ENCODE measurements at regions not wholly inside any gene's neighbourhood (a gene's known extent, or its start where the extent isn't known, plus 50 kb on each side); places are given as distances from the start of the nearest gene placed in this dataset.

- TF ChIP-seq CHD4 (IDR thresholded peaks at IDR 0.05), result no peak
- no peak for TF ChIP-seq IKZF2 (IDR thresholded peaks at IDR 0.05)
- no peak for TF ChIP-seq FOXM1 (IDR thresholded peaks at IDR 0.05; ENCODE audit: low read depth, low read length)
- no peak for TF ChIP-seq PKNOX1 (IDR thresholded peaks at IDR 0.05)
These were observed 59.8 kb upstream of the ZPLD1 start (continued) for GRCh38 chr3:102374863-102375634.

- no peaks in the 10 kb centered on the region for H3K79me2 ChIP-seq (ENCODE audit: control insufficient read depth, insufficient read depth, low read length)
- SMC1A ChIA-PET (ENCODE audit: uncharacterized antibody, unreplicated experiment), result interaction anchor here (0.6 kb wide), 1 partner anchor 20 kb away, joined by 3 read pairs; no protein-coding TSS in a partner anchor
- no peaks in the 10 kb centered on the region for H3K27me3 ChIP-seq (replicated peaks in 1 of 2; ENCODE audit: control insufficient read depth in 2 of 2, insufficient read depth in 2 of 2, low read length in 1 of 2)
- POLR2A ChIA-PET, result no interaction called here
- no peaks in the 10 kb centered on the region for H3K9me3 ChIP-seq (replicated peaks; ENCODE audit: control insufficient read depth, insufficient read depth, low read length)
- no peak overlapping the region for H3K9ac ChIP-seq (ENCODE audit: control insufficient read depth, insufficient read depth, low read length)
- in situ Hi-C loops (cut with MboI), result no loop called here
- no peaks in the 10 kb centered on the region for H3K36me3 ChIP-seq (ENCODE audit: control insufficient read depth in 2 of 2, insufficient read depth in 2 of 2, low read length in 1 of 2)
- CTCF ChIA-PET, result interaction anchor here (1.0 kb wide), 1 partner anchor 158 kb away, joined by 3 read pairs; no protein-coding TSS in a partner anchor
- DNase-seq (ENCODE audit: low read depth, low spot score) (no peak), FAIRE-seq (no peak), ATAC-seq (no peak)
- H4K20me1 ChIP-seq (ENCODE audit: control insufficient read depth, insufficient read depth), result no peaks in the 10 kb centered on the region
- intact Hi-C loops (cut with micrococcal nuclease; ENCODE audit: unreplicated experiment), result no loop called here
- BruUV-seq (replicated peaks), result no TSS peak
- H3K4me1 ChIP-seq (ENCODE audit: control insufficient read depth, insufficient read depth, low read length), result no peaks in the 10 kb centered on the region
- H3K4me3 ChIP-seq, result no peak overlapping the region
- H3K27ac ChIP-seq (ENCODE audit: control insufficient read depth, insufficient read depth), result no peak overlapping the region
- H2AFZ ChIP-seq (ENCODE audit: control insufficient read depth, low read depth, low read length), result no peak overlapping the region
- H3K4me2 ChIP-seq (ENCODE audit: control insufficient read depth, insufficient read depth), result no peak overlapping the region
- RAD21 ChIA-PET (ENCODE audit: unreplicated experiment), result no interaction called here
- 52% methylated on average over 4 of the region's 4 CpGs for WGBS (ENCODE audit: insufficient coverage, insufficient replicate concordance, low lambda C conversion rate, missing lambda C conversion rate)
- TF ChIP-seq BRCA1 (IDR thresholded peaks at IDR 0.05; ENCODE audit: low read depth, low read length), result no peak
- TF ChIP-seq PML (IDR thresholded peaks at IDR 0.05; ENCODE audit: low read length), result no peak
- TF ChIP-seq FOS (IDR thresholded peaks at IDR 0.05; ENCODE audit: borderline replicate concordance, extremely low read depth, insufficient read length), result no peak
- TF ChIP-seq ASH2L (IDR thresholded peaks at IDR 0.05; ENCODE audit: borderline replicate concordance, low read depth), result no peak
- TF ChIP-seq EGR1 (IDR thresholded peaks at IDR 0.05; ENCODE audit: borderline replicate concordance in 1 of 2, low read depth in 2 of 2, low read length in 2 of 2), result no peak
- TF ChIP-seq SPI1 (IDR thresholded peaks at IDR 0.05; ENCODE audit: borderline replicate concordance, insufficient read depth, low read depth, low read length), result no peak
- no peak for TF ChIP-seq ZNF384 (IDR thresholded peaks at IDR 0.05; ENCODE audit: borderline replicate concordance, low read depth, low read length)
- TF ChIP-seq KLF5 (IDR thresholded peaks at IDR 0.05; ENCODE audit: partially characterized antibody), result no peak
- TF ChIP-seq NKRF (conservative IDR thresholded peaks at IDR 0.05), result no peak
- TF ChIP-seq CEBPZ (IDR thresholded peaks at IDR 0.05; ENCODE audit: low read depth, low read length), result no peak
- TF ChIP-seq USF2 (IDR thresholded peaks at IDR 0.05; ENCODE audit: borderline replicate concordance, low read depth, low read length), result no peak
These were observed 56.6 kb upstream of the ZPLD1 start for GRCh38 chr3:102378216-102378615.
